OCI-LY1 (cell line): ENCODE measurements at regions not wholly inside any gene's neighbourhood (a gene's known extent, or its start where the extent isn't known, plus 50 kb on each side); places are given as distances from the start of the nearest gene placed in this dataset.

ENCODE experiments used
- H2AFZ ChIP-seq: fragments of 200-600 bp; sonication (generic), shearing (Covaris generic); 2 replicates; pipeline ENCODE4 v1.6.0; 2014; ENCODE audit warnings: antibody characterized with exemption, mild to moderate bottlenecking, low read length
- H3F3A ChIP-seq: fragments of 200-600 bp; sonication (generic), shearing (Covaris generic); 2 replicates; pipeline ENCODE4 v1.6.0; 2014; ENCODE audit warnings: mild to moderate bottlenecking, antibody characterized with exemption, low read length, moderate library complexity; ENCODE audit not compliant: insufficient read depth
- H3K27ac ChIP-seq: fragments of 200-600 bp; sonication (generic); 2 replicates; pipeline ENCODE4 v1.5.1; 2014; ENCODE audit warnings: low read length, mixed run types, mild to moderate bottlenecking, low read depth; ENCODE audit not compliant: poor library complexity, severe bottlenecking
- H3K27me3 ChIP-seq: fragments of 200-600 bp; sonication (generic); 2 replicates; pipeline ENCODE4 v1.6.0; 2014; ENCODE audit warnings: antibody characterized with exemption, mild to moderate bottlenecking, low read length, moderate library complexity; ENCODE audit not compliant: insufficient read depth
- H3K36me3 ChIP-seq: fragments of 200-600 bp; sonication (generic); 2 replicates; pipeline ENCODE4 v1.6.1; 2014; ENCODE audit warnings: mild to moderate bottlenecking, antibody characterized with exemption, low read length, moderate library complexity, mixed read lengths; ENCODE audit not compliant: insufficient read depth
- H3K4me1 ChIP-seq: fragments of 200-600 bp; sonication (generic); 2 replicates; pipeline ENCODE4 v1.5.1; 2014; ENCODE audit warnings: mild to moderate bottlenecking, low read length, moderate library complexity; ENCODE audit not compliant: insufficient read depth, severe bottlenecking
- H3K4me2 ChIP-seq: fragments of 200-600 bp; sonication (generic), shearing (Covaris generic); 2 replicates; pipeline ENCODE4 v1.6.1; 2014; ENCODE audit warnings: low read length
- H3K4me3 ChIP-seq: fragments of 200-600 bp; sonication (generic); 2 replicates; pipeline ENCODE4 v1.5.1; 2014; ENCODE audit warnings: low read length, low read depth, mild to moderate bottlenecking, mixed read lengths; ENCODE audit not compliant: poor library complexity, severe bottlenecking
- H3K79me2 ChIP-seq: fragments of 200-600 bp; shearing (Covaris generic); 2 replicates; pipeline ENCODE4 v1.6.1; 2016; ENCODE audit warnings: mixed run types, low read length, mixed read lengths; ENCODE audit not compliant: insufficient read depth
- H3K9ac ChIP-seq: fragments of 200-600 bp; sonication (generic), shearing (Covaris generic); 2 replicates; pipeline ENCODE4 v1.6.1; 2014; ENCODE audit warnings: mild to moderate bottlenecking, low read length, mixed read lengths
- H3K9me2 ChIP-seq: fragments of 200-600 bp; sonication (generic), shearing (Covaris generic); 2 replicates; pipeline ENCODE4 v1.6.1; 2014; ENCODE audit warnings: low read depth, mild to moderate bottlenecking, low read length, mixed read lengths
- H3K9me3 ChIP-seq: fragments of 200-600 bp; shearing (Covaris generic); 2 replicates; pipeline ENCODE4 v1.6.1; 2014; ENCODE audit warnings: low read length, mixed read lengths
- H4K20me1 ChIP-seq: fragments of 200-600 bp; sonication (generic), shearing (Covaris generic); 2 replicates; pipeline ENCODE4 v1.6.0; 2016; ENCODE audit warnings: mild to moderate bottlenecking, low read length; ENCODE audit not compliant: insufficient read depth
- CTCF ChIP-seq: fragments of 200-600 bp; sonication (generic), shearing (Covaris generic); IDR thresholded peaks from 2 replicates; pipeline ENCODE4 v1.5.1; 2017; ENCODE audit warnings: mild to moderate bottlenecking, antibody characterized with exemption, low read length, moderate library complexity, mixed read lengths
- EZH2 ChIP-seq: fragments of 200-600 bp; sonication (generic), shearing (Covaris generic); IDR thresholded peaks from 2 replicates; pipeline ENCODE4 v1.8.0; 2017; ENCODE audit warnings: borderline replicate concordance, mixed run types, mild to moderate bottlenecking, antibody characterized with exemption, low read length, moderate library complexity, mixed read lengths

DNA sequence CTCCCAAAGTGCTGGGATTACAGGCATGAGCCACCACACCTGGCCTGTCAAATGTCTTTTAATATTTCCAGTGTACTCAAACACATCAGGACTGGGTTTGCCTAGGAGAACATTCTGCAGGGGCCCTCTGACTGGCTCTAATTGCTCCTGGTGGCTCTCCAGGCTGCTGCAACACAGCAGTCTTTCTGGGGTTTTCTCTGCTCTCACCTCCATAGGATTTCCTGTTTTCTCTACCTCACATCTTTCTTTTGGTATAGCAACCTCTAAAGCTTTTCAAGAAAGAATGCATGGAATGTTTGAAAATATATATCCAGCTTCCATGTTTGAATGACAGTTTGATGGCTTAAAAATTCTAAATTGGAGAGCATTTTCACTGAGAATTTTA is 83.3 kb upstream of the IGSF10 start:
- Histone ChIP-seq H3K36me3 (no peaks in the 10 kb centered on the region), H3K27ac (no peak overlapping the region), H3K9me3 (no peaks in the 10 kb centered on the region), H3K27me3 (no peaks in the 10 kb centered on the region), H3K9me2 (no peaks in the 10 kb centered on the region), H3K4me1 (peaks cover 6% of the 10 kb centered on the region), H3K4me3 (no peak overlapping the region), H3F3A (no peaks in the 10 kb centered on the region), H3K9ac (no peak overlapping the region), H2AFZ (no peak overlapping the region), H3K79me2 (no peaks in the 10 kb centered on the region), H4K20me1 (no peaks in the 10 kb centered on the region), H3K4me2 (no peak overlapping the region)
- TF ChIP-seq EZH2 (no peak), CTCF (no peak)

GRCh38 chr3:151541178-151541577 is 80.3 kb upstream of the IGSF10 start:
- Histone ChIP-seq H4K20me1 (no peaks in the 10 kb centered on the region), H2AFZ (no peak overlapping the region), H3K4me3 (no peak overlapping the region), H3K9ac (no peak overlapping the region), H3K27me3 (no peaks in the 10 kb centered on the region), H3K36me3 (no peaks in the 10 kb centered on the region), H3K9me3 (no peaks in the 10 kb centered on the region), H3K4me1 (peaks cover 6% of the 10 kb centered on the region), H3K4me2 (no peak overlapping the region), H3K27ac (no peak overlapping the region), H3F3A (no peaks in the 10 kb centered on the region), H3K9me2 (no peaks in the 10 kb centered on the region), H3K79me2 (no peaks in the 10 kb centered on the region)
- TF ChIP-seq EZH2 (no peak), CTCF (no peak)

DNA sequence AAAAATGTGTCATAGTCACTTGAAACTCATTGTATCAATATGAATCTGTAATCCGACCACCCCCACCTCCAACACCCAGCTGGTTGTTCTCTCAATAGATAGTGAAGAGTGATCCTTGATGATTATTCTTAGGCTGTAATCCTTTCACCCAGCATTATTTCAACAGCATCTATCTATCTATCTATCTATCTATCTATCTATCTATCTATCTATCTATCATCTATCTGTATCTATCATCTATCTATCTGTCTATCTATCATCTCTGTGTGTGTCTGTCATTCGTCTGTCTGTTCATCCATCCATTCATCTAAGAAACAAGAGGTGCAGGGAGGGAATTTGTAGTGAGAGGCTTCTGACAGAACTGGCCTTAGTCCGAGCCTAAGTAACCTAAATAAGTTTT is 78.7 kb upstream of the IGSF10 start:
- Histone ChIP-seq H3K4me1 (peaks cover 6% of the 10 kb centered on the region), H3K4me3 (no peak overlapping the region), H4K20me1 (no peaks in the 10 kb centered on the region), H3K27me3 (no peaks in the 10 kb centered on the region), H3K27ac (no peak overlapping the region), H3K9me3 (no peaks in the 10 kb centered on the region), H3K9me2 (no peaks in the 10 kb centered on the region), H3K4me2 (no peak overlapping the region), H3K79me2 (no peaks in the 10 kb centered on the region), H3K36me3 (no peaks in the 10 kb centered on the region), H3F3A (no peaks in the 10 kb centered on the region), H2AFZ (no peak overlapping the region), H3K9ac (no peak overlapping the region)
- no peak for TF ChIP-seq CTCF
- no peak for TF ChIP-seq EZH2
